SK-N-SH (cell line): ENCODE measurements at regions not wholly inside any gene's neighbourhood (a gene's known extent, or its start where the extent isn't known, plus 50 kb on each side); places are given as distances from the start of the nearest gene placed in this dataset.

Source experiments
- CTCF ChIA-PET: fragments of 300-600, 350-600 bp; formaldehyde crosslinking; extraction: SDS; loops from one replicate; lab custom pipeline; 2021; lab: Yijun Ruan, JAX
- POLR2A ChIA-PET: fragments of 350-600 bp; sonication (Branson Sonifier 250); formaldehyde crosslinking; extraction: SDS; loops from one replicate; lab custom pipeline; 2020; ENCODE audit warnings: antibody characterized with exemption, inconsistent platforms; lab: Yijun Ruan, JAX
- DNase-seq: peaks from one replicate; pipeline ENCODE4 v3.0.0; 2012
- H2AFZ ChIP-seq: fragments of 200-600 bp; sonication (generic); 2 replicates; pipeline ENCODE4 v1.8.1; 2016; ENCODE audit warnings: antibody characterized with exemption, mild to moderate bottlenecking, low read depth
- H3F3A ChIP-seq: fragments of 200-600 bp; sonication (generic); replicated peaks from 2 replicates; pipeline ENCODE3; 2016; ENCODE audit warnings: antibody characterized with exemption, mild to moderate bottlenecking; ENCODE audit not compliant: insufficient read depth
- H3K27ac ChIP-seq, 2 experiments: fragments of 200-500 bp in 1 of 2; fragments of 200-600 bp in 1 of 2; sonication (Bioruptor generic) in 1 of 2; sonication (generic), shearing (Covaris generic) in 1 of 2; 2 replicates each; pipeline versions ENCODE4 v1.5.1 to v1.6.1; 2014 to 2016; ENCODE audit warnings: low read depth in 2 of 2, inconsistent platforms in 1 of 2, low read length in 1 of 2, mild to moderate bottlenecking in 1 of 2, mixed read lengths in 1 of 2
- H3K27me3 ChIP-seq: fragments of 200-600 bp; sonication (generic), shearing (Covaris generic); 2 replicates; pipeline ENCODE4 v1.6.1; 2016; ENCODE audit warnings: mixed run types; ENCODE audit not compliant: insufficient read depth
- H3K36me3 ChIP-seq, 2 experiments: fragments of 200-500 bp in 1 of 2; fragments of 200-600 bp in 1 of 2; sonication (Bioruptor generic) in 1 of 2; sonication (generic) in 1 of 2; replicated peaks in 1 of 2; 2 replicates each; pipeline versions ENCODE3 to v1.5.1; 2014 to 2016; ENCODE audit warnings: low read length in 1 of 2, mild to moderate bottlenecking in 1 of 2; ENCODE audit not compliant: insufficient read depth in 2 of 2, control insufficient read depth in 1 of 2
- H3K4me1 ChIP-seq, 2 experiments: fragments of 200-500 bp in 1 of 2; fragments of 200-600 bp in 1 of 2; sonication (Bioruptor generic) in 1 of 2; sonication (generic), shearing (Covaris generic) in 1 of 2; 2 replicates each; pipeline versions ENCODE4 v1.5.1 to v1.6.1; 2014 to 2016; ENCODE audit warnings: low read depth in 1 of 2, low read length in 1 of 2, mixed run types in 1 of 2; ENCODE audit not compliant: insufficient read depth in 2 of 2, control insufficient read depth in 1 of 2
- H3K4me2 ChIP-seq: fragments of 200-600 bp; sonication (generic), shearing (Covaris generic); 2 replicates; pipeline ENCODE4 v1.6.1; 2017; ENCODE audit warnings: mixed run types
- H3K4me3 ChIP-seq, 2 experiments: fragments of 200-500 bp in 1 of 2; fragments of 200-600 bp in 1 of 2; sonication (Bioruptor generic) in 1 of 2; sonication (generic), shearing (Covaris generic) in 1 of 2; 2 replicates each; pipeline versions ENCODE4 v1.5.1 to v1.8.1; 2014 to 2016; ENCODE audit warnings: low read depth in 2 of 2, inconsistent platforms in 1 of 2, low read length in 1 of 2, mild to moderate bottlenecking in 1 of 2, mixed read lengths in 1 of 2, moderate library complexity in 1 of 2
- H3K79me2 ChIP-seq: fragments of 200-600 bp; sonication (generic); 2 replicates; pipeline ENCODE4 v1.8.1; 2017; ENCODE audit warnings: mild to moderate bottlenecking; ENCODE audit not compliant: insufficient read depth
- H3K9ac ChIP-seq: fragments of 200-600 bp; sonication (generic); 2 replicates; pipeline ENCODE4 v1.6.1; 2017; ENCODE audit warnings: mixed run types
- H3K9me2 ChIP-seq: fragments of 200-600 bp; sonication (generic); 2 replicates; pipeline ENCODE4 v1.6.1; 2017; ENCODE audit warnings: mixed run types
- H3K9me3 ChIP-seq: fragments of 200-600 bp; sonication (generic); 2 replicates; pipeline ENCODE4 v1.6.1; 2017; ENCODE audit warnings: mixed run types, mild to moderate bottlenecking, moderate library complexity
- H4K20me1 ChIP-seq: fragments of 200-600 bp; sonication (generic); 2 replicates; pipeline ENCODE4 v1.6.1; 2017; ENCODE audit warnings: mild to moderate bottlenecking, mixed run types; ENCODE audit not compliant: insufficient read depth
- ELF1 ChIP-seq: IDR thresholded peaks from 2 replicates; pipeline ENCODE4 v1.4.0; 2012
- EP300 ChIP-seq, 2 experiments: IDR thresholded peaks; 2 replicates each; pipeline versions ENCODE4 v1.4.0 to v1.6.1; 2012; ENCODE audit warnings: borderline replicate concordance in 1 of 2, low read depth in 1 of 2, low read length in 1 of 2
- FOXJ3 ChIP-seq: sonication (generic); formaldehyde crosslinking; IDR thresholded peaks from 2 replicates; pipeline ENCODE4 v1.5.1; 2020; ENCODE audit warnings: mild to moderate bottlenecking, missing genetic modification reagents
- GABPA ChIP-seq: IDR thresholded peaks from 2 replicates; pipeline ENCODE4 v1.4.0; 2012; ENCODE audit warnings: low read depth, mild to moderate bottlenecking
- IRF3 ChIP-seq: fragments of 150-350 bp; IDR thresholded peaks from 2 replicates; pipeline ENCODE4 v1.6.1; 2016; ENCODE audit warnings: mild to moderate bottlenecking, low read depth, low read length
- MAX ChIP-seq: IDR thresholded peaks from 2 replicates; pipeline ENCODE4 v1.4.0; 2012; ENCODE audit warnings: low read depth
- MEF2A ChIP-seq: IDR thresholded peaks from 2 replicates; pipeline ENCODE4 v1.4.0; 2012; ENCODE audit warnings: low read depth, borderline replicate concordance
- MXI1 ChIP-seq: IDR thresholded peaks from 2 replicates; pipeline ENCODE4 v1.6.1; 2012; ENCODE audit warnings: mild to moderate bottlenecking, low read depth, low read length, improper control_type of control experiment
- NRF1 ChIP-seq: IDR thresholded peaks from 2 replicates; pipeline ENCODE4 v1.6.1; 2012; ENCODE audit warnings: low read depth, mild to moderate bottlenecking, low read length
- POLR2AphosphoS5 ChIP-seq: IDR thresholded peaks from 2 replicates; pipeline ENCODE4 v1.6.1; 2012; ENCODE audit warnings: low read depth, low read length
- RAD21 ChIP-seq: IDR thresholded peaks from 2 replicates; pipeline ENCODE4 v1.6.1; 2012; ENCODE audit warnings: mild to moderate bottlenecking, low read length
- RCOR1 ChIP-seq: fragments of 150-350 bp; IDR thresholded peaks from 2 replicates; pipeline ENCODE4 v1.6.1; 2017; ENCODE audit warnings: antibody characterized with exemption, low read length
- REST ChIP-seq: IDR thresholded peaks from 2 replicates; pipeline ENCODE4 v1.6.1; 2012; ENCODE audit warnings: mild to moderate bottlenecking, low read depth, low read length, moderate library complexity
- RFX5 ChIP-seq: IDR thresholded peaks from 2 replicates; pipeline ENCODE4 v1.6.1; 2012; ENCODE audit warnings: mild to moderate bottlenecking, improper control_type of control experiment, low read length
- RXRA ChIP-seq: IDR thresholded peaks from 2 replicates; pipeline ENCODE4 v1.4.0; 2012; ENCODE audit warnings: low read depth, mild to moderate bottlenecking, borderline replicate concordance
- SMC3 ChIP-seq: IDR thresholded peaks from 2 replicates; pipeline ENCODE4 v1.6.1; 2012; ENCODE audit warnings: low read depth, low read length, improper control_type of control experiment
- TEAD4 ChIP-seq: IDR thresholded peaks from 2 replicates; pipeline ENCODE4 v1.4.0; 2012; ENCODE audit warnings: mild to moderate bottlenecking, borderline replicate concordance; ENCODE audit not compliant: insufficient read depth
- WGBS: methylation state at CpG from one replicate; pipeline ENCODE4 v1.1.6; 2017; ENCODE audit warnings: low lambda C conversion rate; 5-methylcytosine and 5-hydroxymethylcytosine counted together

- TF ChIP-seq SMC3 (no peak), FOXJ3 (CRISPR knock-in tag) (no peak), MAX (no peak), IRF3 (no peak), POLR2AphosphoS5 (no peak), ELF1 (no peak), RXRA (no peak)
Measured at GRCh38 chr4:181579486-181579885, 663.7 kb upstream of the TENM3 start (continued).

GRCh38 chr4:181581983-181582382, 661.2 kb upstream of the TENM3 start:
- Histone ChIP-seq H3K4me3 (no peak overlapping the region), H3K79me2 (no peaks in the 10 kb centered on the region), H3K36me3 (no peaks in the 10 kb centered on the region), H3K27ac (no peak overlapping the region), H3K4me2 (no peak overlapping the region), H3F3A (no peaks in the 10 kb centered on the region), H3K9ac (no peak overlapping the region), H3K9me2 (no peaks in the 10 kb centered on the region), H3K9me3 (no peaks in the 10 kb centered on the region), H3K27me3 (no peaks in the 10 kb centered on the region), H3K4me1 (no peaks in the 10 kb centered on the region), H4K20me1 (no peaks in the 10 kb centered on the region), H2AFZ (no peak overlapping the region)
- no peak for DNase-seq
- WGBS = 63% methylated on average over 4 of the region's 4 CpGs
- no peak for TF ChIP-seq RFX5
- TF ChIP-seq NRF1 = no peak
- no peak for TF ChIP-seq RAD21
- TF ChIP-seq ELF1 = no peak
- no peak for TF ChIP-seq SMC3
- no peak for TF ChIP-seq MXI1
- TF ChIP-seq EP300 (IDR thresholded peaks at IDR 0.05; ENCODE audit: borderline replicate concordance in 1 of 2, low read depth in 1 of 2, low read length in 1 of 2) = no peak
- no peak for TF ChIP-seq RCOR1
- no peak for TF ChIP-seq TEAD4
- no peak for TF ChIP-seq MEF2A
- TF ChIP-seq REST = no peak
- TF ChIP-seq GABPA = no peak
- TF ChIP-seq POLR2AphosphoS5 = no peak
- ChIA-PET CTCF (no interaction called here), POLR2A (no interaction called here)
